OCI-LY7 (cell line): ENCODE measurements at regions not wholly inside any gene's neighbourhood (a gene's known extent, or its start where the extent isn't known, plus 50 kb on each side); places are given as distances from the start of the nearest gene placed in this dataset.

ENCODE experiments used
- BruUV-seq: library from RNA; stranded (reverse); fragments of 400-500 nt; replicated peaks from 2 replicates; lab custom pipeline; 2021; lab: Mats Ljungman, UMichigan
- CTCF ChIA-PET: fragments of 300-600 bp; sonication (Branson Sonifier 250); formaldehyde crosslinking; loops from one replicate; lab custom pipeline; 2022; ENCODE audit warnings: antibody characterized with exemption; ENCODE audit not compliant: unreplicated experiment; lab: Charles Lee
- POLR2A ChIA-PET: fragments of 300-600 bp; sonication (Branson Sonifier 250); formaldehyde crosslinking; loops from one replicate; lab custom pipeline; 2022; ENCODE audit warnings: antibody characterized with exemption; lab: Charles Lee
- DNase-seq: peaks from one replicate; pipeline ENCODE4 v3.0.0-alpha.2; 2015; ENCODE audit warnings: low spot score
- H2AFZ ChIP-seq: fragments of 200-600 bp; sonication (generic), shearing (Covaris generic); 2 replicates; pipeline ENCODE4 v1.6.1; 2014; ENCODE audit warnings: mild to moderate bottlenecking, antibody characterized with exemption, low read length, moderate library complexity
- H3K27ac ChIP-seq: fragments of 200-600 bp; sonication (generic); 2 replicates; pipeline ENCODE4 v1.5.1; 2014; ENCODE audit warnings: mixed run types, low read depth, mild to moderate bottlenecking, moderate library complexity, low read length, inconsistent platforms; ENCODE audit not compliant: poor library complexity, severe bottlenecking
- H3K36me3 ChIP-seq: fragments of 200-600 bp; sonication (generic); 2 replicates; pipeline ENCODE4 v1.6.1; 2014; ENCODE audit warnings: mild to moderate bottlenecking, antibody characterized with exemption, low read length, moderate library complexity, mixed read lengths; ENCODE audit not compliant: insufficient read depth
- H3K4me1 ChIP-seq: fragments of 200-600 bp; sonication (generic); 2 replicates; pipeline ENCODE4 v1.5.1; 2014; ENCODE audit warnings: mild to moderate bottlenecking, low read length; ENCODE audit not compliant: insufficient read depth, poor library complexity, severe bottlenecking
- H3K4me2 ChIP-seq: fragments of 200-600 bp; sonication (generic); 2 replicates; pipeline ENCODE4 v1.6.1; 2014; ENCODE audit warnings: mild to moderate bottlenecking, low read length
- H3K4me3 ChIP-seq: fragments of 200-600 bp; sonication (generic); 2 replicates; pipeline ENCODE4 v1.5.1; 2014; ENCODE audit warnings: mild to moderate bottlenecking, low read depth, low read length; ENCODE audit not compliant: poor library complexity, severe bottlenecking
- H3K79me2 ChIP-seq: fragments of 200-600 bp; sonication (generic); 2 replicates; pipeline ENCODE4 v1.6.1; 2016; ENCODE audit warnings: low read depth, mild to moderate bottlenecking, low read length, moderate library complexity, mixed read lengths; ENCODE audit not compliant: insufficient read depth
- H3K9me2 ChIP-seq: fragments of 200-600 bp; sonication (generic); 2 replicates; pipeline ENCODE4 v1.6.1; 2016; ENCODE audit warnings: mild to moderate bottlenecking, low read length, mixed read lengths; ENCODE audit not compliant: insufficient read depth
- H3K9me3 ChIP-seq: fragments of 200-600 bp; sonication (generic); 2 replicates; pipeline ENCODE4 v1.6.1; 2014; ENCODE audit warnings: mild to moderate bottlenecking, mixed run types, low read length, mixed read lengths
- H4K20me1 ChIP-seq: fragments of 200-600 bp; sonication (generic); 2 replicates; pipeline ENCODE4 v1.6.1; 2014; ENCODE audit warnings: mild to moderate bottlenecking, antibody characterized with exemption, low read length, moderate library complexity, mixed read lengths; ENCODE audit not compliant: insufficient read depth
- CTCF ChIP-seq: fragments of 200-600 bp; sonication (generic); conservative IDR thresholded peaks from 2 replicates; pipeline ENCODE4 v1.5.1; 2014; ENCODE audit warnings: mild to moderate bottlenecking, antibody characterized with exemption, low read length, moderate library complexity, mixed read lengths
- EZH2phosphoT487 ChIP-seq: fragments of 200-600 bp; sonication (generic); IDR thresholded peaks from 2 replicates; pipeline ENCODE4 v1.6.1; 2018; ENCODE audit warnings: low read depth, borderline replicate concordance, mild to moderate bottlenecking, mixed run types, antibody characterized with exemption, low read length, moderate library complexity, mixed read lengths
- intact Hi-C: fragments of 100-400 bp; cut with micrococcal nuclease; formaldehyde crosslinking; loops from one replicate; pipeline ENCODE4 v1.10.0; 2022; ENCODE audit not compliant: unreplicated experiment

DNA sequence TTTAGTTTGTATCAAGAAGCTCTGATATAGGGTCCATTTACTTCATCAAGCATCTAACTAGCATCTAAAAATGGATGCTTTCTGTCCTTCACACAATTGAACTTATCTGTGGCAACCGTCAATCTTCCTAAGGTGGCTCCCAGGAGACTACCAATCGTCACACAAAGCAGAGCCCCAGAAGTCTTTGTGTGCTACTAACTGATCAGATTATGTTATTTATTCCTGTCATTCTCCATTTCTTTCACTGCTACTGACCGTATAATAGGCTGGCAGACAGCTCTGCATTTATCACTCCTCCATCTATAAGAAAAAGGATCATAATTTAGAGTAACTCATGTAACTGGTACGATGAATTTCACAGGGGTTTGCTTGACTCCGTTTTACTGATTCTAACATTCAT is 585.0 kb upstream of the NXPH2 start:
- Histone ChIP-seq H3K4me2 (no peak overlapping the region), H3K4me3 (no peak overlapping the region), H2AFZ (no peak overlapping the region), H3K27ac (no peak overlapping the region), H4K20me1 (no peaks in the 10 kb centered on the region), H3K79me2 (no peaks in the 10 kb centered on the region), H3K36me3 (no peaks in the 10 kb centered on the region), H3K4me1 (no peaks in the 10 kb centered on the region), H3K9me3 (no peaks in the 10 kb centered on the region), H3K9me2 (no peaks in the 10 kb centered on the region)
- ChIA-PET CTCF (no interaction called here), POLR2A (interaction anchor here (0.7 kb wide), 2 partner anchors 133 to 531 kb away, joined by 3 read pairs; no protein-coding TSS in a partner anchor)
- DNase-seq, result no peak
- intact Hi-C loops, result no loop called here
- TF ChIP-seq EZH2phosphoT487 (no peak), CTCF (no peak)
- no TSS peak for BruUV-seq

- ChIA-PET CTCF (no interaction called here), POLR2A (no interaction called here)
- intact Hi-C loops, result no loop called here
- no TSS peak for BruUV-seq
- Histone ChIP-seq H3K9me2 (no peaks in the 10 kb centered on the region), H3K4me2 (no peak overlapping the region), H3K36me3 (no peaks in the 10 kb centered on the region), H2AFZ (no peak overlapping the region), H3K4me1 (no peaks in the 10 kb centered on the region), H3K27ac (no peak overlapping the region), H4K20me1 (no peaks in the 10 kb centered on the region), H3K9me3 (no peaks in the 10 kb centered on the region), H3K79me2 (no peaks in the 10 kb centered on the region), H3K4me3 (no peak overlapping the region)
- TF ChIP-seq EZH2phosphoT487 (no peak), CTCF (no peak)
- no peak for DNase-seq
Observed at GRCh38 chr2:139360654-139361053, 580.5 kb upstream of the NXPH2 start.

DNA sequence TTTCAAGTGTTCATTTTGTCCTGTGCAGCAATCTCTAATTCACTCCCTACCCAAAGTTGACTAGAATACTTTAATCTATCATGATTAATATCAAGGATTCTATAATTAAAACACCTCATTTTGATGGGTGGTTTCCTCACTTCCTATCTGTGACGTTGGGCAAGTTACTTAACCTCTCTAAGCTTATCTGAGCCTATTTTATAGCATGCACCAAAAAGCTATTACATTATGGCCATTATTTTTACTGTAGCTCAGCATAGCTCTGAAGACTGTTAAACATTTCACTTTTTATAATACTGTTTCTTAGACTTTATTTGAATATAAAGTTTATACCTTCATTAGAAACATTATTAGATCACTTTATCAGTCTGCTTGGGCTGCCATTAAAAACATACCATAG is 579.6 kb upstream of the NXPH2 start:
- H3K79me2 ChIP-seq, result no peaks in the 10 kb centered on the region
- ChIA-PET CTCF (no interaction called here), POLR2A (interaction anchor here (0.6 kb wide), 1 partner anchor 35 kb away, joined by 3 read pairs; no protein-coding TSS in a partner anchor)
- no peak overlapping the region for H2AFZ ChIP-seq
- no peak overlapping the region for H3K27ac ChIP-seq
- TF ChIP-seq CTCF, result no peak
- TF ChIP-seq EZH2phosphoT487, result no peak
- BruUV-seq, result no TSS peak
- DNase-seq, result no peak
- H4K20me1 ChIP-seq, result no peaks in the 10 kb centered on the region
- H3K4me3 ChIP-seq, result no peak overlapping the region
- no peaks in the 10 kb centered on the region for H3K9me2 ChIP-seq
- no peaks in the 10 kb centered on the region for H3K36me3 ChIP-seq
- no peak overlapping the region for H3K4me2 ChIP-seq
- H3K9me3 ChIP-seq, result no peaks in the 10 kb centered on the region
- no peaks in the 10 kb centered on the region for H3K4me1 ChIP-seq
- intact Hi-C loops, result no loop called here
